ENCODE measurements at regions not wholly inside any gene's neighbourhood (a gene's known extent, or its start where the extent isn't known, plus 50 kb on each side); places are given as distances from the start of the nearest gene placed in this dataset.

DNA sequence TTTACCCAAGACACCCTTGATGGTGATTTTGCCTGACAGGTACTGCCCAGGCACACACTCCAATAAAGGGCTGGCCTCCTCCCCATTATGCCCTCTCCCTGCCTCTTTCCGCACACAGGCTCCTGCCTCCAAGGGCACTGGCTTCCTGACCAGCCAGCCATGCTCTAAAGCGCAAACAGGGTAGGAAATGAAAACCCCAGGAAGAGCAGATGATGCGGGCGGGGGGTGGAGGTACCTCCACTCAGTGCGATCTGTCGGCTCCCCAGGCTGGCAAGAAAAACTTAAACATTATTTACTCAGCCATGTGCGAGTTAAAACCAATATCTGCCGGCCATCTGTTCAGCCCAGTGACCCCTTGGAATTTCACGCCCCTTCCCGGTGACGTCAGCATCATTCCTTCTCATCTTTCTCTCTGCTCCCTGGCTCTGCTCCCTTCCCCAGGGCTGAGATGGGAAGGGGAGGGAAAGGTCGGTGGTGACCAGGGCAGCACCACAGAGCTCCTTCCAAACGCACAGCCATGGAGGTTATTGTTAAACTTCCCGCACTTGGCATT is 262.5 kb downstream of the CBLN1 start:
- Histone ChIP-seq H3K27ac (ENCODE audit: low read length) (peak overlapping the region; percentile 65), H3K27me3 (ENCODE audit: control insufficient read depth, insufficient read depth, low read length) (no peaks in the 10 kb centered on the region), H3K4me3 (ENCODE audit: low read length) (no peak overlapping the region), H3K36me3 (ENCODE audit: control insufficient read depth, insufficient read depth, low read length) (no peaks in the 10 kb centered on the region), H3K4me1 (ENCODE audit: control insufficient read depth, insufficient read depth, low read length) (peaks cover 69% of the 10 kb centered on the region), H3K9me3 (replicated peaks; ENCODE audit: control insufficient read depth, low read depth, low read length) (no peaks in the 10 kb centered on the region)
- 5% methylated on average over 5 of the region's 14 CpGs for WGBS (ENCODE audit: insufficient coverage)
- DNase-seq: peak; percentile 82

DNA sequence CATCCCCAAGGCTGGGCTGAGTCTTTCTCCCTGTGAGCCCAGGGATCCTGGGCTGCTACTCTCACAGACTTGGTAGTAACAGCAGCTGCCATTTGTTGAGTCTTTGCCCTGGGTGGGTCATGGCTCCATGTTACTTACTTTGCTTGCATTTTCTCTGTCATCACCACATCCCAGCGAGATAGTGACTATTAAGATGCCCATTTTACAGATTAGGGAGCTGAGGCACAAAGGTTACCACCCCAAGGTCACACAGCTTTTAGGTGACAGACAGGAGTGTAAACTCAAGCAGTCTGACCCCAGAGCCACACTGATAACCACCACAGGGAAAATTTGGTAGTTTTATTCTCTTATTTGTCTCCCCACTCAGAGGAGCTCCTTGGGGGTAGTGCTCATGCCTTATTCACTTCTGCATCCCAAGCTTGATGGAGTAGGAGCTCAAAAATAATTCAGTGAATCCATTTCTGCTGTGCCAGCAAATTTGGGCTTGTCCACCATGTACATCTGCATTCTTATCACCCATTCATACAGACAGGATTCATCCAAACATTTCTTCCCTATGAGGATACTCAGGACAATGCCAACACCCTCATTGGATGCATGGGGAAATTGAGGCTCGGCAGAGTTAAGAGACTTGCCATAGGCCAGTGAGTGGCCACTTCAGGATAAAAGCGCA is 263.2 kb downstream of the CBLN1 start:
- no peaks in the 10 kb centered on the region for H3K27me3 ChIP-seq (ENCODE audit: control insufficient read depth, insufficient read depth, low read length)
- no peak for DNase-seq

DNA sequence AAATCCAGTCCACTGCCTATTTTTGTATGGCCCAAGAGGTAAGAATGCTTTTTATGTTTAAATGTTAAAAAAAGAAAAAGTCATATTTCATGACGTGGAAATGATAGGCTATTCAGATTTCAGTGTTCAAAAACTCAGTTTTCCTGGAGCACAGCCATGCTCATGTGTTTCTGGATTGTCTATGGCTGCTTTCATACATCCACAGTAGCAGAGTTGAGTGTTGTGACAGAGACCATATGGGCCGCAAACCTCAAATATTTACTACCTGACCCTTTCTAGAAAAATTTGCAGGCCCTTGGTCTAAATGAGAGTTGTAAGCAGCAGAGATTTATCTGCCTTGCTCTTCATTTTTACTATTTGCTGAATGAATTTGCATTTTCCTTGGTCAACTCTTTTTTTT is 264.1 kb downstream of the CBLN1 start:
- Histone ChIP-seq H3K36me3 (ENCODE audit: control insufficient read depth, insufficient read depth, low read length) (no peaks in the 10 kb centered on the region), H3K27me3 (ENCODE audit: control insufficient read depth, insufficient read depth, low read length) (no peaks in the 10 kb centered on the region), H3K27ac (ENCODE audit: low read length) (no peak overlapping the region), H3K4me3 (ENCODE audit: low read length) (no peak overlapping the region), H3K4me1 (ENCODE audit: control insufficient read depth, insufficient read depth, low read length) (peaks cover 72% of the 10 kb centered on the region), H3K9me3 (replicated peaks; ENCODE audit: control insufficient read depth, low read depth, low read length) (no peaks in the 10 kb centered on the region)
- WGBS (ENCODE audit: insufficient coverage): no CpG with 5 or more reads among the region's 2 CpGs
- DNase-seq: no peak

More for the DNA sequence above, 263.2 kb downstream of the CBLN1 start:
- Histone ChIP-seq H3K27ac (ENCODE audit: low read length) (no peak overlapping the region), H3K4me1 (ENCODE audit: control insufficient read depth, insufficient read depth, low read length) (peaks cover 72% of the 10 kb centered on the region), H3K36me3 (ENCODE audit: control insufficient read depth, insufficient read depth, low read length) (no peaks in the 10 kb centered on the region), H3K4me3 (ENCODE audit: low read length) (no peak overlapping the region), H3K9me3 (replicated peaks; ENCODE audit: control insufficient read depth, low read depth, low read length) (no peaks in the 10 kb centered on the region)
- WGBS (ENCODE audit: insufficient coverage): 93% methylated on average over 2 of the region's 3 CpGs

DNA sequence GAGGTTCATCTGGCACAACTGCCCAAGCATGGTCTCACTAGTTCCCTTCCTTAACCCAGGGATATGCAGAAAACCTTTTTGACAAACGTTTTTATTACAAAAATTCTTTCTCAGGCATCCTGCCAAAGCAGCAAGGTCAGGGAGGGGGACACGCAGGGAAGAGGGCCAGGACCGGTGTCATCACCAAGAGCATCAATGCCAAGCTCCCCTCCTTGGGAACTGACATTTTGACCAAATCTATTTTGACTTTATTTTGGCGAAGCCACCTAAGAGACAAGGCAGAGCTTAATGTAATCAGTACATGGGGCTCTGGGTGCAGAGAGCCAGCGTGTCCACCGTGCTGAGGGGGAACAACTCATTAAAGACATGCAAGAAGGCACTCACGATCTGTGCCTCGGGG is 265.2 kb downstream of the CBLN1 start:
- H3K4me1 ChIP-seq (ENCODE audit: control insufficient read depth, insufficient read depth, low read length): peaks cover 80% of the 10 kb centered on the region
- H3K4me3 ChIP-seq (ENCODE audit: low read length): no peak overlapping the region
- no peaks in the 10 kb centered on the region for H3K9me3 ChIP-seq (replicated peaks; ENCODE audit: control insufficient read depth, low read depth, low read length)
- no peak overlapping the region for H3K27ac ChIP-seq (ENCODE audit: low read length)
- DNase-seq: no peak
- H3K27me3 ChIP-seq (ENCODE audit: control insufficient read depth, insufficient read depth, low read length): no peaks in the 10 kb centered on the region
- no peaks in the 10 kb centered on the region for H3K36me3 ChIP-seq (ENCODE audit: control insufficient read depth, insufficient read depth, low read length)
- 50% methylated on average over 6 of the region's 8 CpGs for WGBS (ENCODE audit: insufficient coverage)

DNA sequence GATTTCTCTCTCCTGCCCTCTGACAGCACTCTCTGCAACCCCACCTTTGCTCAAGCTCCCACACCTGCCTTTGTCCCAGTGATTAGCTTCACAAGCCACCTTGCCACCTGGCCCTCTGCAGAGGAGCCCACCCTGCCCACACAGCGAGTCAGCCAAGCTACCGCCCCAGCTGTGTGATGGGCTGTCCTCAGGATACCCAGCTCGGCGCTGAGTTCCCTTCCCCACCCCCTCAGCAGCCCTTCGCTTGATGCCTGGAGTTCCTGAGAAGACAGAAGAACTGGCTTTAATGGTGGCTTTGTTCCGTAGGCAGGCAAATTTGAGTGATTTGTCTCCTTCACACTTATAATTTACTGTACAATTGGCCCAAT is 266.4 kb downstream of the CBLN1 start:
- DNase-seq: no peak
- H3K9me3 ChIP-seq (replicated peaks; ENCODE audit: control insufficient read depth, low read depth, low read length): no peaks in the 10 kb centered on the region
- no peak overlapping the region for H3K27ac ChIP-seq (ENCODE audit: low read length)
- WGBS (ENCODE audit: insufficient coverage): 31% methylated on average over 2 of the region's 6 CpGs
- H3K36me3 ChIP-seq (ENCODE audit: control insufficient read depth, insufficient read depth, low read length): no peaks in the 10 kb centered on the region
- no peak overlapping the region for H3K4me3 ChIP-seq (ENCODE audit: low read length)
- H3K4me1 ChIP-seq (ENCODE audit: control insufficient read depth, insufficient read depth, low read length): peaks cover 68% of the 10 kb centered on the region
- H3K27me3 ChIP-seq (ENCODE audit: control insufficient read depth, insufficient read depth, low read length): no peaks in the 10 kb centered on the region

DNA sequence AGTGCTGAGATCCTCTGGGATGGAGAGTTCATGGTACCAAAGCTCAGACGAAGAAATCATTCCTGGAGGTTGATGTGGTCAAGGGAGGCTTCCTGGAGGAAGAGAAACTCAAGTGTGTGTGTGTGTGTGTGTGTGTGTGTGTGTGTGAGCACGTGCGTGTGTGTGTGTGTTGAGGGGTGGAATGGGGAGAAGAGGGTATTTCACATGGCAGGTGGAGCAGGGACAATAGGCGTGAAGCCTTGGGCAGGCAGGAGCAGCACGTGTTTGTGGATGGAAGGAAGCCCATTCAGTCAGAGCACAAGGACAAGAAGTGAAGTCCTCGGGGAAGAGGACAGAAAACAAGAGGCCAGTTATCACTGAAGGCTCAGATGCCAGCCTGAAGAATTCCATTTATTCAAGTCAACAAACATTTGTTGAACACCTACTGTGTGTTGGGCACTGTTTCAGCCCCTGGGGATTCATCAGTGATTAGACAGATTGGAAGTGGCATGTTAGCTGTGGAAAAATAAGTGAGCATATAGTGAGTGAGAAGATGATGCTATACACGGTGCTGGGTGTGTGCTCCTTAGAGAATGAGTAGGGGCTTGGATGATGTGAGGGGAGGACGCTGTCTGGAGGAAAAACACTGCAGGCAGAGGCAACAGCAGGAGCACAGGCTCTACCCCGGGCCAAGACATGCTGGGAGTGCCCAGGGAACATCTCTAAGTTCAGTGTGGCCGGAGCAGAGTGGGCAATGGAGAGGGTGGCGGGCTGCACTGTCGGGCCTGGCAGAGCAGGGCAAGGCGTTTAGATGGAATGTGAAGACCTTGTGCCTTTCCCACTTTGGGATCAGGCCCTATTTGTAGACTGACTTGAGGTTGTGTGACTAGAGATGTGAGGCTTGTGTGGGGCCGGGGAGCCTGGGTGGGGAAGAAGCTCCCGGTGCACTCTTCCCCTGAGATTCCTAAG is 267.1 kb downstream of the CBLN1 start:
- H3K9me3 ChIP-seq (replicated peaks; ENCODE audit: control insufficient read depth, low read depth, low read length): no peaks in the 10 kb centered on the region
- no peaks in the 10 kb centered on the region for H3K36me3 ChIP-seq (ENCODE audit: control insufficient read depth, insufficient read depth, low read length)
- DNase-seq: no peak
- H3K4me1 ChIP-seq (ENCODE audit: control insufficient read depth, insufficient read depth, low read length): peaks cover 62% of the 10 kb centered on the region
- no peak overlapping the region for H3K27ac ChIP-seq (ENCODE audit: low read length)
- H3K27me3 ChIP-seq (ENCODE audit: control insufficient read depth, insufficient read depth, low read length): no peaks in the 10 kb centered on the region
- 52% methylated on average over 12 of the region's 15 CpGs for WGBS (ENCODE audit: insufficient coverage)
- H3K4me3 ChIP-seq (ENCODE audit: low read length): no peak overlapping the region

DNA sequence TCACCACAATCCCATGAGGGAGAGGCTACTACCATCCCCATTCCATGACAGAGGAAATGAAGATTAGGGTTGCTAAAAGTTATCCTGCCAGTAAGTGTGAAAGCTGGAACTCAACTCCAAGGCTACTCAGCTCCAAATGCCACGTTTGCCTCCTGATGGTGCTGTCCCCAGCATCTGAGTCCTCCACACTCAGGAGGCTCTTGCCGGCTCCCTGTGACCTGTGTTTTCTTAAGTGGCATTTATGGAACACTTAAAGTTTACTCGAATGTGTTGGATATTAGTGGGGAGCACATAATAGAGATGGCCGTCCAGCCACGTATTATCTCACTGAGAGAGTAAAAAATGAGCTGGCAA is 267.9 kb downstream of the CBLN1 start:
- no CpG with 5 or more reads among the region's 5 CpGs for WGBS (ENCODE audit: insufficient coverage)
- peaks cover 53% of the 10 kb centered on the region for H3K4me1 ChIP-seq (ENCODE audit: control insufficient read depth, insufficient read depth, low read length)
- H3K36me3 ChIP-seq (ENCODE audit: control insufficient read depth, insufficient read depth, low read length): no peaks in the 10 kb centered on the region
- H3K4me3 ChIP-seq (ENCODE audit: low read length): no peak overlapping the region
- H3K27ac ChIP-seq (ENCODE audit: low read length): no peak overlapping the region
- DNase-seq: no peak
- H3K9me3 ChIP-seq (replicated peaks; ENCODE audit: control insufficient read depth, low read depth, low read length): no peaks in the 10 kb centered on the region
- H3K27me3 ChIP-seq (ENCODE audit: control insufficient read depth, insufficient read depth, low read length): no peaks in the 10 kb centered on the region

DNA sequence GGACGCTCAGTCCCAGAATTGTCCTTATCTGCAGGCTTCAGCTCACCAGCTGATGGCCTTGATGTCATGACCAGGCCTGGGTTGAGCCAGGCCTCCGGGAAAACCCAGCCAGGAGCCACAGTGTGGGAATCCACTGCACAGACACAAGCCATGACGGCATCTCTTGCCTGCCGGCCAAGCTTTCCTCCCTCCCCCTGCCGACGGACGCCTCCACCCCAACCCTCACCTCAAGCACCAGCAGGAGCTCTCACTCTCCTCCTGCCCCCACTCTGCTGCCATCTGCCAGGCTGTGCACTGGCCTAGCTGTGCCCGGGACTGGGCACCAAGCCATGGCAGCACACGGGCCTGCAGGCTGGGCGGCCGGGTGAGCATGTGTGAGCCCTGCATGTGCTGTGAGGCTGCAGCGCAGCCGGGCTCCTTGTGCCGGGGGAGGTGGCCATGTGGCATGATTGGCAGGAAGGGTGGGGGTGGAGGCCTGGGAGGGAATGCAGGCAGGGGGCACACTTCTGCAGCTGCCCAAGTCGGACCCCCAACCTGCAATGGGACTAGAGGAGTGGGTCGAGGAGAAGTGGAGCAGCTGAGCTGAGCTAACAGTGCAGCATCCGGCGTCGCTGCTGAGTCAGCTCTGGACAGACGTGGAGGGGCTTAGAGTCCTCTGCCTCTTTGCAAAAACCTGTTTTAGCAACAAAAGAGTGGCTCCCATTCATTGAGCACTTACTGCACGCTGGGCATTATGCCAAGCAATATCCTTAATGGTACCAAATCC is 268.5 kb downstream of the CBLN1 start:
- 51% methylated on average over 16 of the region's 21 CpGs for WGBS (ENCODE audit: insufficient coverage)
- Histone ChIP-seq H3K9me3 (replicated peaks; ENCODE audit: control insufficient read depth, low read depth, low read length) (no peaks in the 10 kb centered on the region), H3K27me3 (ENCODE audit: control insufficient read depth, insufficient read depth, low read length) (no peaks in the 10 kb centered on the region), H3K36me3 (ENCODE audit: control insufficient read depth, insufficient read depth, low read length) (no peaks in the 10 kb centered on the region), H3K27ac (ENCODE audit: low read length) (peak overlapping the region; percentile 3), H3K4me1 (ENCODE audit: control insufficient read depth, insufficient read depth, low read length) (peaks cover 48% of the 10 kb centered on the region), H3K4me3 (ENCODE audit: low read length) (no peak overlapping the region)
- peak; percentile 73 for DNase-seq

DNA sequence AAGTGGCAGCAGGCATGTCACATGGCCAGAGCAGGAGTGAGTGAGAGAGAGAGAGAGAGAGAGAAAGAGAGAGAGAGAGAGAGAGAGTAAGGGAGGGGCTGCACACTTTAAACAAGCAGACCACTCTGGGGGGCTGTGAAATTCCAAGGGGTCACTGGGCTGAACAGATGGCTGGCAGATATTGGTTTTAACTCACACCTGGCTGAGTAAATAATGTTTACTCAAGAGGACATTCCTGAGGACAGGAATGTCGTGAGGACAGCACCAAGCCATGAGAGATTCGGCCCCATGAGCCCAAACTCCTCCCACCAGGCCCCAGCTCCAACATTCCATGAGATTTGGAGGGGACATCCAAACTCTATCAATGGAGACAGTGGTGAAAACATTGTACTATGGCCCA is 269.7 kb downstream of the CBLN1 start:
- DNase-seq: no peak
- H3K36me3 ChIP-seq (ENCODE audit: control insufficient read depth, insufficient read depth, low read length): no peaks in the 10 kb centered on the region
- no peaks in the 10 kb centered on the region for H3K9me3 ChIP-seq (replicated peaks; ENCODE audit: control insufficient read depth, low read depth, low read length)
- no CpG with 5 or more reads among the region's 2 CpGs for WGBS (ENCODE audit: insufficient coverage)
- no peak overlapping the region for H3K4me3 ChIP-seq (ENCODE audit: low read length)
- no peak overlapping the region for H3K27ac ChIP-seq (ENCODE audit: low read length)
- peaks cover 46% of the 10 kb centered on the region for H3K4me1 ChIP-seq (ENCODE audit: control insufficient read depth, insufficient read depth, low read length)
- no peaks in the 10 kb centered on the region for H3K27me3 ChIP-seq (ENCODE audit: control insufficient read depth, insufficient read depth, low read length)

DNA sequence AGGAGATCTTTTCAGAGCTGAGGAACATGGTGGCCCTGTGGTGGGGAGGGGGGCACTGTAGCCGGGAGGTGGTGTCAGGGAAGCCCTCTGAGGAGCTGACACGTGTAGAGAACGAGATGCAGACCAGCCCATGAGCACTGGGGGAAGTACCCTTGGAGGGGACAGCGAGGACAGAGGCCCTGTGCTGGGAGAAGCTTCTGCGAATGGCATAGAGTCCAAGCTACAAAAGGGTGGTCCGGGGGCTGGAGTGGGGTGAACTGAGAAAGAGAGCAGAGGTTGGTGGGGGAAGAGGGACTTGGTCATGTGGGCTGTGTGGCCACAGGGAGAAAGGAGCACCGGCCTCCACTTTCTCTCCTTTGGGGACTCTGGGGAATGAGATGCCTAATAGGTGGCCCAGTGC is 270.8 kb downstream of the CBLN1 start:
- DNase-seq: no peak
- Histone ChIP-seq H3K36me3 (ENCODE audit: control insufficient read depth, insufficient read depth, low read length) (no peaks in the 10 kb centered on the region), H3K27me3 (ENCODE audit: control insufficient read depth, insufficient read depth, low read length) (no peaks in the 10 kb centered on the region), H3K4me1 (ENCODE audit: control insufficient read depth, insufficient read depth, low read length) (peaks cover 39% of the 10 kb centered on the region), H3K9me3 (replicated peaks; ENCODE audit: control insufficient read depth, low read depth, low read length) (no peaks in the 10 kb centered on the region), H3K4me3 (ENCODE audit: low read length) (no peak overlapping the region), H3K27ac (ENCODE audit: low read length) (no peak overlapping the region)
- WGBS (ENCODE audit: insufficient coverage): 73% methylated on average over 6 of the region's 7 CpGs

Measured in muscle of leg (tissue), 3 donors.